HG03175 (cell line): ENCODE measurements at regions not wholly inside any gene's neighbourhood (a gene's known extent, or its start where the extent isn't known, plus 50 kb on each side); places are given as distances from the start of the nearest gene placed in this dataset.
"Not testable (repeated sequence)": the region's sequence is repeated elsewhere in the genome, so short reads cannot be mapped to it uniquely, and the experiment has no call there.

ENCODE experiments used
- ATAC-seq: cut with Tn5 transposase; IDR thresholded peaks from one replicate; pipeline ENCODE4 v1.9.1; 2021; ENCODE audit warnings: mild to moderate bottlenecking, moderate library complexity; ENCODE audit not compliant: unreplicated experiment

DNA sequence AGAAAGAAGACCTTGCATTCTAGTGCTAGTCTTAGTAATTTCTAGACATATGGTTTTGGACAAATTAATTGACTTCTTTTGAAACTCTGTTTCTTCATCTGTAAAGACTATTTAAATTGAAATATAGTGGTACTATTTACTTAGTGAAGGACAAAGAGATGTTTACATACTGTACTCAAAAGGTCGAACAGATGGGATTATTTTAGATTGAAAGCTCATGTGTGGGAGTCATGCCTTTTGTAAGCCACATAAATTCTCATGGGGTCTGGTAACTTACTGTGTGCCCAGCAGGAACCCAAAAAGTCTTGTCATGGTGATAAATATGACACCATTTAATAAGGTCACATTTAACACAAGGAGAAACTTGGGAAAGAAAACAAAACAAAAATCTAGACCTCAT, 368.2 kb upstream of the CITED2 start:
- no peak for ATAC-seq

DNA sequence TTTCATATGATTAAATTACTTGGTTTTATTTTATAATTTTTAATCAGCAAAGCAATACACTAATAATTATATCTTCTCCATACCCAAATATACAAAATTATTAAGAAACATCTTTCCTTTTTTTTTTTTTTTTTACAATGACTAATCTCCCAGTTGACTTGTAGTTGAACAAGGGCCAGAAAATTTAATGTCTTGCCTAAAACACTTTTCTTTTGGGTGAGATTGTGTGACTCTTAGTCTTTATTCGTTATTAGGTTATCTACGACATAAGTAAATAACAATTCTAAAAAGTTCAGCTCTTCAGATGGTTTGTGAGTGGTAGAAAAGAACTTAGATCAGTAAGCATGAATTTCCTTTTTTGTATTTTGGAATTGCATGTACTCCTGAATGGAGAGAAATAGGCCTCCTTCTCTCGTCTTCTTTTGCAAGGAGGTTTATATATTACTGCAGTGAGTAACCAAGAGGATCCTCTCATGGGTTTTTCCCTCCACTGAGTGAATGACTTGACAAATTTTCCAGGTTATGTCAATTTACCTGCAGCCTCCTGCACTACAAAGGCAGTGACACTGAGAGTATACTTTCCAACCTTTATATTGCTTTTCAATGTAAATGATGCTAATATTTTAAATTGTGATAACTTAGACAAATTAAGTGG, 364.5 kb upstream of the CITED2 start:
- no peak for ATAC-seq

DNA sequence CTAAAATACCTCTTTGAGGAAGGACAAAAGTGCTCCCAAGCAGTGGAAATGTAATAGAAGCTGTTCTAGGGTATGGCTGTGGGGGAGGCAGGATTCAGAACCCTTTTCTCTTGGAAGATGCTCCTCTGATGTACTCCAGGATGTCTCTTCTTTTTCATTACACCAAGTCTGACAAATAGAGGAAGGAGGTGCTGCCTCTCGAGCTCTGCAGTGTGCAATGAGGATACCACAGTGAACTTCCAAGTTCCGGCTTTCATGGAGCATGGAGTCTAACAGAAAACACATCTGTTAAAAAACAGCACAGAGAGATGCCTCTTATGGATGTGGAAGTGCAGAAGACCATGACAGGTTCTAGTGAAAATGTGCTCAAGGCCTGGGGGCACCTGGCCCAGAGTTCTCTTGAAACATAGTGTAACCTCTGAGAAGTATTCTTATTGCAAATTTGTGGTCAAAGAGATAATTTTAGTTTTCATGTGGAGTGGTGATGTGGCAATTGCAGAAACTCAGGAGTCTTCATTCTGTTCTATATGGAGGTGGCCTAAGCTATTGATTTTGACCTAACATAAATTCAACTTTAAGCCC, 362.0 kb upstream of the CITED2 start:
- ATAC-seq: no peak

DNA sequence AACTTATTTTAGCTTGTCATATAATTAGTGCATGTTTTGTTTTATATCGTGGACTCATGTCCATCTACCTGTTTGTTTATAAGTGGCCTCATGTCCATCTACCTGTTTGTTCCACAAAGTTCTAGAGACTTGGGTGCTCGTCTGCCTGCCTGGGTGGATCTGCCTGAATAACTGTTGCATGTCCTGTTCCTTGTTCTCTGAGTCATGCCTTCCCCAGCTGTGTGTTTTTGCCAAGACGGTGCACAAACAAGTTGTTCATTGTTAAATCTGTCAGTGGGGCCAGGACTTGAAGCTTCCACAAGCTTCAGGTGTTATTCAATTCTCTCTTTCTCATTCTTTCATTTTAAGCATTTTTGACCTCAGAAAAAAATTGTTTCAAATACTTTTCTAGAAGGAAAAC, 358.0 kb upstream of the CITED2 start:
- no peak for ATAC-seq

DNA sequence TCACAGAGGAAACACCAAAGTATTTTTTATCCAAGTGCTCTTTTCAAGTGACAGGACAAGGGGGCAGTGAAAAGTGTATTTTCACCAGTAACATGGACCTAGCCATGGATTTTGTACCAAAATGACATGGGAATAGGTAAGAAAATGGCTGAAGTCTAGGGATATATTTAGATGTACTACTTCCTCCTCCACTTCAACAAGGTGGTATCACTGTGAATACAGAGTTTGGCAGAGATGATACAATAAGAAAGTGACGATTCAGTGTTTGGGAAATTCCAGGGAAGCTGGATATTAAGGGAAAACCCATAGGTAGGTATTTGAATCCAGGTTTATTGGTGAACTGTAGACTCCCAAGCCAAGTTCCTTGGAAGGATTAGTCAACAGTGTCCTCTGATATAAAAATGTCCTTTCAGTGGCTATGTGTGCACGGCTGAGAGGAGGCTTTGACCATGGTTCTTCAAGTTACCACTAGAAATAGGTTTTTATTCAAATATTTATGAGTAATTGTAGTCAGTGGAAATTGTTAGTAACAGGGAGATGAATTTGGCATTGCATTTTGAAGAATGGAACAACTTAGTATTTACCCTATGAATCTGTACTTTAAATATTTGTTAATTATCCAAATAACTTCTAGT, 356.0 kb upstream of the CITED2 start:
- ATAC-seq: no peak

DNA sequence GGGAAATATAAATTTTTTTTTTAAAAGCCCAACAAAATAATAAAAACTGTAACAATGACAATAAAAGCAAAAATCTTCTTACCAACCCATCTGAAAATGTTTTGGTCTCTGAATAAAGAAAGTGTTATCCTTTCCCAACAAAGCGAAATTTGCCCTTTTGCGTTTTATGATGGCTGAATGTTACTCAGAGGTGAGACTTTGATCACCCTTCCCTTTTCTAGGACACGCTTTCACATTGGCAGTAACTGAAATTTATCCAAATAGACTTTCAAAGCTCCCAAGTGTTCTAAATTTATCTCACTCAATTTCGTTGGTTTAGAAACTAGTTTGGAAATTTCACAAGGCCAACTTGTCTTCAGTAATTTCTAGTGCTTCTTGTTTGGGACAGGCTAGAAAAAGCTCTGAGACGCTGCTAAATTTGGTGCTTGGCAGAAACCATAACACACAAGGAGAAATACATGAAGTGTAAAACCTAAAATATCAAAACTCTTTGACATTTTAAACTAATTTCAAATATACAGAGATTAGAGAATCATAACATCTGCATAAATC, 354.5 kb upstream of the CITED2 start:
- ATAC-seq: no peak

DNA sequence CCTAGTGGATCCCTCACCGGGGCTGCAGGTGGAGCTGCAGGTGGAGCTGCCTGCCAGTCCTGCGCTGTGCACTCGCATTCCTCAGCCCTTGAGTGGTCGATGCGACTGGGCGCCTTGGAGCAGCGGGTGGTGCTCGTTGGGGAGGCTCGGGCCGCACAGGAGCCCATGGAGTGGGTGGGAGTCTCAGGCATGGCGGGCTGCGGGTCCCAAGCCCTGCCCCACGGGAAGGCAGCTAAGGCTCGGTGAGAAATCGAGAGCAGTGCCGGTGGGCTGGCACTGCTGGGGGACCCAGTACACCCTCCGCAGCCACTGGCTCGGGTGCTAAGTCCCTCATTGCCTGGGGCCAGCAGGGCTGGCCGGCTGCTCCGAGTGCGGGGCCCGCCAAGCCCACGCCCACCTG, 351.8 kb upstream of the CITED2 start:
- not testable (repeated sequence) for ATAC-seq

DNA sequence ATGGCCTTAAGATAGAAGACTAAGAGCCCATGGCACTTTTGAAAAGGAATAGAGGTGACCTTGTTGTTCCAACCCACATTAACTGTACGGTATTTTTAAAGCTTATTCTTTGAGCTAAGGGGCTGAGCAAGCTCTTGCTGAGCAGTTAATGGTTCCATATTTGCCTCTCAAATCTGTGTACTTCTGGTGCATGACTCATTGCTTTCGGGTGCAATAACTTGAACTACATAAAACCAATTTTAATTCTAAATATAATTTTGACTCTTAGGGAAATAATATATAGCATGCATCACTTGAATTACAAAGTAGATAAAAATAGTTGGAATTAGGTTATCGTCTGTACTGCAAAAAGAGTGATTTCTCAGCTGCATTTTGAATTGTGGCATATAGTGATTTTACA, 348.1 kb upstream of the CITED2 start:
- no peak for ATAC-seq

DNA sequence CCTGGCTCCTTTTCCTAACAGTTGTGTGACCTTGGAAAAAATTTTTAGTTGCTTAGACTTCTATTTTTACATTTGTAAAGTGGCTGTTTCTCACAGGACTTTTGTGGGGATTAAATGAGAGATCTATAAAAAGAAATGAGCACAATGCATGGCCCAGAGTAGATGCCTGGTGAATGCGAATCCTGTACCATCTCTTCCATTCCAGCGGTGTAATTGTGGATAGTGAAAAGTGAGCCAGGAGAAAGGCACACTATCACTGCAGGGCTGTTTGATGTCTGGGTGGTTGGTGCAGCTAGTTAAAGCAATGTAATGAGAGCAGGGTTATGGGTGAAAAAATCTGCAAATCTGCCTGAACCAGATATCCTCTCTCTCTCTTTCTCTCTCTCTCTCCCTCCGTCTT, 347.5 kb upstream of the CITED2 start:
- ATAC-seq: no peak

DNA sequence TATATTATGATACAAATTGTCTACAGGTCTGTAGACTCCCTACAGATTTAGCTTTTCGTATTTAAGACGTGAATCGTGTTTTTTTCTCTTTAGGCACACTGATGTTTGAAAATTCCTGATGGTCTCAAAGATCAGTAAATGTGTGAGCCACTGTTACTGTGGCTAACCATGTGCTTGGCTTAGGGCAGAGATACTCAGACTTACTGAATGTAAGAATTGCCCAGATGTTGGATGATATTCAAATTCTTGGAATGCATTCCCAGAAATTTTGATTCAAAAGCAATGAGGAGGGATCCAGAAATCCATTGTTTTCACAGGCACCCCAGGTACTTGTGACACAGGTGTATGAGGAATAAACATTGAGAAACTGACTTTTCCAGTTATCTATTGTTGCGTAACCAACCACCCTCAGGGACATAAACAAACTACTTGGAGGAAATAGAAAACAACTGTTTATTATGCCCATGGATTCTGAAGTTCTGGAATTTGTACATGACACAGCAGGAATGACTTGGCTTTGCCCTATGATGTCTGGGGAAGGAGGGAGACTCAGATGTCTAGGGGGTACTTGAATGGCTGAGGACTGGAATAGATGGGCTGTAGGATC, 339.6 kb upstream of the CITED2 start:
- no peak for ATAC-seq

DNA sequence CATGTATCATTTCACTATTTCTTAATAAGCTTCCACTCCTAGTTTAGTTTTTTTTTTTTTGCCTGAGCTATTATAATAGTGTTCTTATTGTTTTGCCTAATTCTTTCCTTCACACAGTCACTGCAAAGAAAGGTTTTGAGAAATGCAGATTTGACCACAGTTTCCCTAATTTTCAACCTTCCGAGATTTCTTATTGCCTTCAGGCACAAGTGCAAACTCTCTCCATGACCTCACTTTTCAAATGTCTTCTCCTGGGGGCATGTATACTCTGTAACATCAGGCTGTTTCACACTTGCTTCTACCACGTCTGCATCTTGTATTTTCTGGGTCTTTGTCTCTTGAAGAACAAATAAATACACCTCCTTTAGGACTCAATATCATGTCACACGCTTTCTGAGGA, 339.0 kb upstream of the CITED2 start:
- ATAC-seq: no peak

DNA sequence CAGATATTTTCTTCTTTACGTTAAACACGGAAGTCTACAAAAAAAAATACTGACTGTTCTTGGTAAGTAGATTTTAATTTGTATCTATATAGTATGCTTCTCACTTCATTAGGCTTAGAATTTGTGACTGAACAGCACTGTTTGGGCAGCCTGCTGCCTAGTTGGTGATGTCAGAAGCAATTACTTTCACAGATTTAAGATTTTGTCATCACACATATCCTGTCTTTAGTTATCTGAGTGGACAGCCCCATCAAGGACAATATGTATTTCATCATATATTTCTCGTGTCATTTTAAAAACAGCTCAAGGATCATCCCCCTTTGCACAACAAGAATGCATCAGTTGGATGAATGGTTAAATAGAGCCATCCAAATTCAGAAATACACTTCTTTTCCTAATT, 338.4 kb upstream of the CITED2 start:
- no peak for ATAC-seq

DNA sequence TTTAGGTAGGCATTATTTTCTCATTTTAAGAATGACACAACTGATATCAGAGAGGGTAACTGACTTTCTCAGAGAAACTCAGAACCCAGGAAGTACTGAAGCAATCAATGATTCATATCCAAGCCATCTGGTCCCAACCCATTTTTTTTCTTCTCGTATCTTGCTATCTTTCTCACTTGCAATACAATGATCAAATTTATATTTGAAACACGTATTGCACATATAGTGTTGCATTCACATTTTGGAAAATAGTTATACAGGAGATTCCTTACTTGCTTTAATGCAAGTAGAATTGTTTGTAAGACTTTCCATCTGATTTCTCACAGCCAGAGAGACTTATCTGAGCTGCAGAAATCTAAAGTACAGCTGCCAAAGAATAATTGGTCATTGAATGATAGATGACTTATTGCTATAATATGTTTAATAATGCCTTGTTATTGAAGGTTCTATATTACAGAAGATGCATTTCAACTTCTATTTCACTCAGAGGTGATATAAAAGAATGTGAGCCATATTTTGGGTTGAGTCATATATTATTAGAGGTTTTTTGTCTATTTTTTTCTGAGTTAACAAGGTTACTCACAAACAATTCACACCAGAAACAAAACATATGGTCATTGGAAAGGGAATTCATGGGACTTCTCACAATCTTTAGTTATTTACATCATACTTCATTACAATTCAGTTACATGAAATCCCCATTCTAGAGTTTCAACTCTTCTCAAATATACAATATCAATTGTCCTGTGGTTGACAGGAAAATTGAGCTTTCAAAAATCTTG, 337.5 kb upstream of the CITED2 start:
- no peak for ATAC-seq

DNA sequence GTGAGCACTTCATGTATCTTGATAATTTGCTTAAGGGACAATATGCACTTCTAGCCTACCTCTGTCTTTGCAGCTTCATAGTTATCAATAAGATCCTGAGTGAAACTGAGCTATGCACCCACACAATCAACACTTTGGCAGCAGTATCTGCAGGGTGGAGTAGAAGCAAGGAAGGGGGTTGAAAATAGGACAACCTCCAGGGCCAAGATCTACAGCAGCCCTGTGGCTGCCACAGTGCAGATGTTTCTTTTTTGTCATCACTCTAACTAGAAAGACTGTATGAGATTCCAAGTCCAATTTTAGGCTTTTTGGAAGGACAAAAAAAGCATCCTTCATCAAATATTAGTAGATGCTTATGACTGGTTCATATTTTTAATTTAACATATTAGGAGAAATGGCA, 336.1 kb upstream of the CITED2 start:
- no peak for ATAC-seq

DNA sequence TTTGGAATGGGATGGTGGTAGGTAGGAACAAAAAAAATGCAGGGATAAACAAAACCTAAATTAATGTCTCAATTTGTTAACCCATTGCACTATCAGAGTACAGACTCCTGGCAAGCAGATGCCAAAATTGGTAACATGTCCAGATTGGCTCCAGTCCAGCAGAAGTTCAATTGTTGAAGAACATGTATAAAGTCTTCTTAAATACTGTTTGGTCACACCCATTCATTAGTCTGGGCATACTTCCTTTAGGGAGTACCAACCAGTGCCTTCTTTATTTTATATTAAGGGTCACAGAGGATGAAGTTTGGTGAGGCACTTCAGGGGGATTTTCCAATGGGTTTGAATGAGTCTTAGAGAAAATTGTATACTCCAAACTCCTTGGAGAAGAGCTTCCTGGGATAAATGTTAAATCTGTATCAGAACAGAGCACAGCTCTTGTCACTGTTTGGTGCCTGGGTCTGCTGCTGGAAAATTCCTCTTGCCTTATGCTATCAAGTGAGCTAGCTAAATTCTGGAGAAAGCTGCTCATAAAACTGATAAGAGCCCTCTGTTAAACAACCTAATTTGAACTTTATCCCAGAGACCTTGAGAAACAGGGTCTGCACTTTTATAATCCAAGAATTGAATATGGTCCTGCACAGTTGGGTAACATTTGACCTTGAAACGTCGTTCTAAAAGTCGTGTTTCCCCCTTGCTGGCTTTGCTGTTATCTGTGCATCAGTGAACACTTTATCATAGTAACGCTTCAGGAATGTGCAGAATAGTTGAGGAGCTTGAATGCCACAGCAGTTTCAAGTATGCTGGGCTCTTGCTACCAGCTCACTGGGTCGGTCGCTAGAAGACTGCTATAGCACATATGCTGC, 334.1 kb upstream of the CITED2 start:
- no peak for ATAC-seq

DNA sequence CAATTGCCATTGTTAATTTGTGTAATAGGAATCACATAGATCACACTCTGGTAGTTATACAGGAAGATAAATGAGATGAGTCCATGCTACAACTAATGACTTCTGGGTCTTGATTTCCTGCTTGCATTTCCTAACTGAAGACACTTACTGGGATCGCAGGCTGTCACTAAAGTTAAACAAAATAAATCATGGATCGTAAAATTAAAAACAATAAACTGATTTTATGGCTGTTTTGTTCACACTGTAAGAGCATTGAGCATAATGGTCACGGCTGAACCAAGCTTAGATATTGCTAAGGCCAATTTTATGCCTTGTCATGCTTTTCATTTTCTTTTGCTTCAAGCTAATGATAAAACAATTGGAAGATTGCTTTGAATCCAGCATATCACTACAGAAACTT, 332.5 kb upstream of the CITED2 start:
- no peak for ATAC-seq

DNA sequence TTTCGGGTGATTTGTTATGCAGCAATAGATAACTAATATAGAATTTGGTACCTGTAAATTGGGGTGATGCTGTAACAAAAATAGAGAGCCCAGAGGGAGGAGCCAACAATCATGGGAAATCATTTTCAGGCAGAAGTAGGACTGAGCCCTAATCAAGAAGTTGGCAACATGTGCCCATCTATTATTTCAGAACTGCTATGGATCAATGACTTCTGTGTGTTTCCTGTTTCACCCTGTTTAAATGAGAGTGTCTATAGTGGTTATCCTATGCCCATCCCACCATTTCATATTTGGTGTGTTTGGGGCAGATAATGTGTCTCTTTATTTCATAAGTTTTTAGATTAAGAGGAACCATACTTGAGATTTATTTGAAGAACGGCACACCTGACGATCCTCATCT, 330.8 kb upstream of the CITED2 start:
- ATAC-seq: no peak

DNA sequence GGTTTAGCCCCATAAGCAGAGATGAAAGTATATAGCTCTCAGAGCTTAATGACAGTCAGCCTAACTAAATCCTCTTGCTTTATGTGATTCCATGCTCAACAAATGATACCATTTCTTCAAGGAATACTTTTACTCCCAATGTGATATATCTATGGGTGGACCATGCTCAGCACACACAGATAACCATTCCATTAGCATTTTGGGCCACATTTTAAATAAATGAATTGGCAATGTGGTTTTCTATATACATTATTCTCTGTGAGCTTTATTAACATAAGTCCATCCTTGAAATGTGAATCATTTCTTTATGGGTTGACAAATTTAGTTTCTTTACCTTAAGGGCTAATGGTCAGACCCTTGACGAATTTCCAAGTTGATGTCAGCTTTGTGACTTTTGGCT, 329.3 kb upstream of the CITED2 start:
- ATAC-seq: no peak

DNA sequence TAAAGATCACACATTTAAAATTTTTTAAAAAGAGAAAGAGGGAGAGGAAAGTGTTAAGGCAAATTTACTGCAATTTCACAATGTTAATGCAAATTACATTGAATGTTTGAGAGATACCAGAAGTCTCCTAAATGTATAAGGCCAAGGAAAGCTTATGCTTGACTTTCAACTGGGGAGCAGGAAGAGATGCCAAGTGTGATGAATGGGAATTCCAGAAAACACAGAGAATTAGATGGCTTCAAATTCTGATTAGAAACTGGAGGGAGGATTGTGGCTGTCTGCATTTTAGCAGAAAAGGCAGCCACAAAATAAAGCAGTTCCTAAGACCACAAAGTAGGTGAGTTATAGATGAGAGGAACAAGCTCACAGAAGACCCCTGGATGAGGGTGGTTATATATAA, 328.3 kb upstream of the CITED2 start:
- no peak for ATAC-seq

DNA sequence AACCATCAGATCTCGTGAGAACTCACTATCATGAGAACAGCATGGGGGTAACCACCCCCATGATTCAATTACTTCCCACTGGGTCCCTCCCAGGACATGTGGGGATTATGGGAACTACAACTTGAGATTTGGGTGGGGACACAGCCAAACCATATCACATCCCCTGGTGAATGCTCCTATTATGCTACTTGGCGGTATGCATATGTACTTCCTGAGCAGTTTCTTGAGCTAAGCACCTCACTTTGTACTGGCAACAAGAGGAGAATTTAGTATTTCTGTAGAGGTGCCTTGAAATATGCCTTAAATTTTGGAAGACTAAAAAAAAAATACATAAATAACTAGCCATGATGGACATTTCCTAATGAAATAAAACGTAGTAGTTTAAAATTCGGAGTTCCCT, 327.2 kb upstream of the CITED2 start:
- ATAC-seq: no peak
